ENCODE measurements at regions not wholly inside any gene's neighbourhood (a gene's known extent, or its start where the extent isn't known, plus 50 kb on each side); places are given as distances from the start of the nearest gene placed in this dataset.
A peak's percentile ranks its signal among the peaks of the same experiment; 100 is the strongest.

DNA sequence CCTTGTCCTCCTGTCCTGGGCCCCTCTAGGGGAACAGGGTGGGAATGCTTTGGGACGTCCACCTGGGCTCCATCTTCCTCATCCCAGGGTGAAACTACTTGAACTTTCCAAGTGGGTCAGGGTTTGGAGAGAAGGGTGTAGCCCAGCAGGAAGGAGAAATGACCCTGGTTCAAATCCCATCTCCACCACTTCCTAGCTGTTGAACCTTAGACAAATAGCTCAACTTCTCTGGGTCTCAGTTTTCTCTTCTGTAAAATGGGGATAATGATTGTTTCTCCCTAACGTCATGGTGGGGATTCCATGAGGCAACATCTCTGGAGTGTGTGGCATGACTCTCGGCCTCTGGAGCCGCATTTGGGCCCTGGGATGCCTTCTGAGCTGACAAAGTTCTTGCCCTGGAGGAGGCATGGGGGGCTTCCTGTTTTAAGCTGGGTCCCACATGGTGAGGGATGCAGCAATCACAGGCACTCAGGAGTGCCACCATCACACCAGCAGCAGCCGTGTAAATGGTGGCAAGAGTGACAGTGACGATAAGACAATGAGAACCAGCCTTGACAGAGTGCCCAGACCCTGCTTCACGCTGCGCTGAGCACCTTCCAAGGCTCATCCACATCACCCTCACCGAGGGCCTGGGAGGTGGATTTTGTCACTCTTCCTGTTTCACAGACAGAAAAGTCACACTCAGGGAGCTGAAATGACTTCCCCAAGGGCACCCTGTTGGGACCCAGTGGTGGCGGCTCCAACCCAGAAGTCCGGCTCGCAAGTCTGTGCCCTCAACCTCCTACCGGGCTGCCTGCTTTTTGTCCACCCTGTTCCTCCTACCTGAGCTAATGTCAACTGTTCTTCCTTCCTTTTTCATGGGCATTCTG lies 69.5 kb upstream of the IER5L start:
- CTCF ChIA-PET = no interaction called here
- Mint-ChIP-seq H3K36me3 (ENCODE audit: insufficient read depth, unreplicated experiment) (peaks cover 5% of the 10 kb centered on the region), H3K9me3 (ENCODE audit: unreplicated experiment) (no peaks in the 10 kb centered on the region), H3K27me3 (ENCODE audit: insufficient read depth, unreplicated experiment) (no peaks in the 10 kb centered on the region), H3K27ac (ENCODE audit: low read depth, unreplicated experiment) (no peak overlapping the region), H3K4me1 (ENCODE audit: insufficient read depth, unreplicated experiment) (peaks cover 10% of the 10 kb centered on the region), H3K4me3 (ENCODE audit: unreplicated experiment) (no peak overlapping the region)
- intact Hi-C loops (cut with micrococcal nuclease) = no loop called here
- BruUV-seq (replicated peaks) = no TSS peak
- POLR2A ChIA-PET = no interaction called here
- TF ChIP-seq, protein P1, sequence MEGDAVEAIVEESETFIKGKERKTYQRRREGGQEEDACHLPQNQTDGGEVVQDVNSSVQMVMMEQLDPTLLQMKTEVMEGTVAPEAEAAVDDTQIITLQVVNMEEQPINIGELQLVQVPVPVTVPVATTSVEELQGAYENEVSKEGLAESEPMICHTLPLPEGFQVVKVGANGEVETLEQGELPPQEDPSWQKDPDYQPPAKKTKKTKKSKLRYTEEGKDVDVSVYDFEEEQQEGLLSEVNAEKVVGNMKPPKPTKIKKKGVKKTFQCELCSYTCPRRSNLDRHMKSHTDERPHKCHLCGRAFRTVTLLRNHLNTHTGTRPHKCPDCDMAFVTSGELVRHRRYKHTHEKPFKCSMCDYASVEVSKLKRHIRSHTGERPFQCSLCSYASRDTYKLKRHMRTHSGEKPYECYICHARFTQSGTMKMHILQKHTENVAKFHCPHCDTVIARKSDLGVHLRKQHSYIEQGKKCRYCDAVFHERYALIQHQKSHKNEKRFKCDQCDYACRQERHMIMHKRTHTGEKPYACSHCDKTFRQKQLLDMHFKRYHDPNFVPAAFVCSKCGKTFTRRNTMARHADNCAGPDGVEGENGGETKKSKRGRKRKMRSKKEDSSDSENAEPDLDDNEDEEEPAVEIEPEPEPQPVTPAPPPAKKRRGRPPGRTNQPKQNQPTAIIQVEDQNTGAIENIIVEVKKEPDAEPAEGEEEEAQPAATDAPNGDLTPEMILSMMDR (IDR thresholded peaks at IDR 0.05; ENCODE audit: unreplicated experiment) = no peak
- no peak for DNase-seq (ENCODE audit: unreplicated experiment)

DNA sequence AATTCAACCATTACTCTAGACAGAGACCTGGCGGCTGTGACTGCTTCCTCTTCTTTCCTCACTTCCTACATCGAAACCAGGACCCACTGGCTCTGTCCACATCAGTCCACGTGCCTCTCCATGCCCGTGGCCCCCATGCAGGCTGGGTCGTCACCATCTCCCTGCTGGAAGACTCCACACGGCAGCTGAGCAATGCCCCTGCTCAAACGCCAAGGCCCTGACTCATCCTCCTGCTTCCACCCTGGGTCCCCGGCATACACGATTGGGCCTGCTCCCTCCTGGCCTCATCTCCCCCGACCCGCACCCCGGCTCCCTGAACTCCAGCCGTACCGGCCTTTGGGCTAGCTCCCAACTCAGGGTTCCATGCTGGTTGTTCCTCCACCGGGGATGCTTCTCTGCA lies 67.2 kb upstream of the IER5L start:
- POLR2A ChIA-PET = no interaction called here
- TF ChIP-seq, protein P1 (IDR thresholded peaks at IDR 0.05; ENCODE audit: unreplicated experiment) = no peak
- Mint-ChIP-seq H3K27me3 (ENCODE audit: insufficient read depth, unreplicated experiment) (no peaks in the 10 kb centered on the region), H3K4me3 (ENCODE audit: unreplicated experiment) (no peak overlapping the region), H3K9me3 (ENCODE audit: unreplicated experiment) (no peaks in the 10 kb centered on the region), H3K36me3 (ENCODE audit: insufficient read depth, unreplicated experiment) (no peaks in the 10 kb centered on the region), H3K27ac (ENCODE audit: low read depth, unreplicated experiment) (no peak overlapping the region), H3K4me1 (ENCODE audit: insufficient read depth, unreplicated experiment) (peaks cover 10% of the 10 kb centered on the region)
- intact Hi-C loops (cut with micrococcal nuclease) = no loop called here
- no TSS peak for BruUV-seq (replicated peaks)
- DNase-seq (ENCODE audit: unreplicated experiment) = peak; percentile 23
- CTCF ChIA-PET = no interaction called here

- no TSS peak for BruUV-seq (replicated peaks)
- intact Hi-C loops (cut with micrococcal nuclease) = no loop called here
- Mint-ChIP-seq H3K36me3 (ENCODE audit: insufficient read depth, unreplicated experiment) (no peaks in the 10 kb centered on the region), H3K27me3 (ENCODE audit: insufficient read depth, unreplicated experiment) (no peaks in the 10 kb centered on the region), H3K4me3 (ENCODE audit: unreplicated experiment) (no peak overlapping the region), H3K4me1 (ENCODE audit: insufficient read depth, unreplicated experiment) (peaks cover 10% of the 10 kb centered on the region), H3K9me3 (ENCODE audit: unreplicated experiment) (no peaks in the 10 kb centered on the region), H3K27ac (ENCODE audit: low read depth, unreplicated experiment) (no peak overlapping the region)
- DNase-seq (ENCODE audit: unreplicated experiment) = no peak
- CTCF ChIA-PET = no interaction called here
- POLR2A ChIA-PET = no interaction called here
- TF ChIP-seq, protein P1 (IDR thresholded peaks at IDR 0.05; ENCODE audit: unreplicated experiment) = no peak
These were observed 65.0 kb upstream of the IER5L start for GRCh38 chr9:129242971-129243561.

DNA sequence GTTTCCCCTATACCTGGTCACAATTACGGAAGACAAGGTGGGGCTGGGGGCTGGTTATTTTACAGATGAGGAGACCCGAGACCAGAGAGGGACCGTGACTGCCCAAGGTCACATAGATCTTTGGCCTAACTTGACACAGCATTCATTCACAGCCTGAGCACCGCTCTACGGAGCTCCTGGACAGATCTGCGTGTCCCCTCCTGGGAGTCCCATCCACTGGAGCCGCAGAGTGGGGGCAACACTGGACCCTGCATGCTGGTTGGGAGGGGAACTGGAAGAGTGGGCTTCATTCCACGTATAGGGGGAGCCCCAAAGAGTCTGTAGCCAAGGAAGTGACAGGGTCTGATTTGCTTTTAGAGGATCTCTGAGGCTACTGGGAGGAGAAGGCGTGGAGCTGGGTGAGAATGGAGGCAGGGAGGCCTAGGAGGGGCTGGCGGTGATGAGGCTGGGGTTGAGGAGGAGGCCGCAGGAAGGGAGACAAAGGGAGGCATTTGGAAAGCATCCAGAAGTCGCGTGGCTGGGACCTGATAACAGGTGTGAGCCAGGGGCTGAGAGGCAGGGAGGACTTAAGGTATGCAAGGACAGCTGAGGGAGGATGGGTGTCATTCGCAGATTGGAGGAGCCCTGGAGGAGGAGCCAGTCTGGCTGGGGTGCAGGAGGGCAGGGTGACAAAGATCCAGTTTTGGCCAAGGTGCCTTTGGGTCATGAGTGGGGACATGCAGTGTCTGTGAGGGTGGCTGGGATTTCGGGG lies 64.3 kb upstream of the IER5L start:
- ChIA-PET POLR2A (interaction anchor here (0.6 kb wide), 1 partner anchor 467 kb away, joined by 3 read pairs; no protein-coding TSS in a partner anchor), CTCF (no interaction called here)
- H3K36me3 Mint-ChIP-seq (ENCODE audit: insufficient read depth, unreplicated experiment) = no peaks in the 10 kb centered on the region
- no TSS peak for BruUV-seq (replicated peaks)
- peaks cover 10% of the 10 kb centered on the region for H3K4me1 Mint-ChIP-seq (ENCODE audit: insufficient read depth, unreplicated experiment)
- H3K27me3 Mint-ChIP-seq (ENCODE audit: insufficient read depth, unreplicated experiment) = no peaks in the 10 kb centered on the region
- no peak overlapping the region for H3K27ac Mint-ChIP-seq (ENCODE audit: low read depth, unreplicated experiment)
- H3K4me3 Mint-ChIP-seq (ENCODE audit: unreplicated experiment) = no peak overlapping the region
- no peak for DNase-seq (ENCODE audit: unreplicated experiment)
- intact Hi-C loops (cut with micrococcal nuclease) = no loop called here
- no peaks in the 10 kb centered on the region for H3K9me3 Mint-ChIP-seq (ENCODE audit: unreplicated experiment)
- TF ChIP-seq, protein P1 (IDR thresholded peaks at IDR 0.05; ENCODE audit: unreplicated experiment) = no peak

Measured in MCF 10A (cell line).